Right atrium auricular region (tissue), 2 donors: ENCODE measurements at regions not wholly inside any gene's neighbourhood (a gene's known extent, or its start where the extent isn't known, plus 50 kb on each side); places are given as distances from the start of the nearest gene placed in this dataset.

Source experiments
- DNase-seq: peaks from one replicate; pipeline ENCODE4 v3.0.0-alpha.2; 2019; ENCODE audit warnings: low spot score
- H3K27ac ChIP-seq, 2 donors: fragments of 200-600 bp; sonication (generic); 1 replicate in 1 of 2; 2 replicates in 1 of 2; pipeline ENCODE4 v1.5.1; 2016 to 2019
- H3K27me3 ChIP-seq, 2 donors: fragments of 200-600 bp; sonication (generic); one replicate each; pipeline versions ENCODE4 v1.5.1 to v1.6.0; 2017 to 2019
- H3K36me3 ChIP-seq: fragments of 200-600 bp; sonication (generic); one replicate; pipeline ENCODE4 v1.5.1; 2016
- H3K4me1 ChIP-seq, 2 donors: fragments of 200-600 bp; sonication (generic); one replicate each; pipeline versions ENCODE4 v1.5.1 to v1.6.0; 2017 to 2019
- H3K4me3 ChIP-seq, 2 donors: fragments of 200-600 bp; sonication (generic); 1 replicate in 1 of 2; 2 replicates in 1 of 2; pipeline ENCODE4 v1.5.1; 2017 to 2019; ENCODE audit warnings: mild to moderate bottlenecking in 1 of 2, moderate library complexity in 1 of 2
- H3K9me3 ChIP-seq, 2 donors: fragments of 200-600 bp; sonication (generic); one replicate each; pipeline ENCODE4 v1.5.1; 2019
- TF ChIP-seq, protein P1 (sequence below), 2 donors: fragments of 200-600 bp; sonication (generic); IDR thresholded peaks; one replicate each; pipeline ENCODE4 v1.5.1; 2019; ENCODE audit warnings: antibody characterized with exemption in 2 of 2

GRCh38 chr3:191743283-191743682 lies 282.3 kb downstream of the PYDC2 start:
- H3K36me3 ChIP-seq, result no peaks in the 10 kb centered on the region
- H3K9me3 ChIP-seq, result peaks cover 0 to 13% of the 10 kb centered on the region in 2 donors
- no peak overlapping the region for H3K4me3 ChIP-seq
- no peaks in the 10 kb centered on the region for H3K27me3 ChIP-seq
- no peaks in the 10 kb centered on the region for H3K4me1 ChIP-seq
- TF ChIP-seq, protein P1, sequence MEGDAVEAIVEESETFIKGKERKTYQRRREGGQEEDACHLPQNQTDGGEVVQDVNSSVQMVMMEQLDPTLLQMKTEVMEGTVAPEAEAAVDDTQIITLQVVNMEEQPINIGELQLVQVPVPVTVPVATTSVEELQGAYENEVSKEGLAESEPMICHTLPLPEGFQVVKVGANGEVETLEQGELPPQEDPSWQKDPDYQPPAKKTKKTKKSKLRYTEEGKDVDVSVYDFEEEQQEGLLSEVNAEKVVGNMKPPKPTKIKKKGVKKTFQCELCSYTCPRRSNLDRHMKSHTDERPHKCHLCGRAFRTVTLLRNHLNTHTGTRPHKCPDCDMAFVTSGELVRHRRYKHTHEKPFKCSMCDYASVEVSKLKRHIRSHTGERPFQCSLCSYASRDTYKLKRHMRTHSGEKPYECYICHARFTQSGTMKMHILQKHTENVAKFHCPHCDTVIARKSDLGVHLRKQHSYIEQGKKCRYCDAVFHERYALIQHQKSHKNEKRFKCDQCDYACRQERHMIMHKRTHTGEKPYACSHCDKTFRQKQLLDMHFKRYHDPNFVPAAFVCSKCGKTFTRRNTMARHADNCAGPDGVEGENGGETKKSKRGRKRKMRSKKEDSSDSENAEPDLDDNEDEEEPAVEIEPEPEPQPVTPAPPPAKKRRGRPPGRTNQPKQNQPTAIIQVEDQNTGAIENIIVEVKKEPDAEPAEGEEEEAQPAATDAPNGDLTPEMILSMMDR (IDR thresholded peaks at IDR 0.05), result no peak
- DNase-seq, result no peak
- H3K27ac ChIP-seq, result no peak overlapping the region

- Histone ChIP-seq H3K27ac (no peak overlapping the region), H3K4me1 (no peaks in the 10 kb centered on the region), H3K36me3 (no peaks in the 10 kb centered on the region), H3K27me3 (no peaks in the 10 kb centered on the region), H3K9me3 (no peaks in the 10 kb centered on the region), H3K4me3 (no peak overlapping the region)
- DNase-seq, result no peak
- TF ChIP-seq, protein P1 (IDR thresholded peaks at IDR 0.05), result no peak
These were observed 289.7 kb downstream of the PYDC2 start for GRCh38 chr3:191750618-191751017.

DNA sequence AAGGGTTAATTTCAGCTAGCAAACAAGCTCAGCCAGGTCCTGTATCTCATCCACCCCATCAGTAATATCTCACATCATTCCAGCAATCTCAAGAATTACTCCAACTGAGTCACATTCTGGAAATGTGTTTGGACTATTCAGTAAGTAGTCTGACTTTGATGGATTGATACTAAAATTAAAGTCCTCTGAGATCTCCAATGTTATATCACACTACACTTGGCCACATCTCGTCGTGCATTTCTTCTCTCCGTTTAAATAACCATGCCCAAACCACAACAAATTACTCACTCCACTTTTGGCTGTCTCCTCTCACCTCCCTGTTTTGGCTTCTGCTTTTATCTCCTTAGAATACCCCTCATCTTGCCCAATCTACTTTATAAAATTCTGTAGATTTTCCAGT lies 292.2 kb downstream of the PYDC2 start:
- Histone ChIP-seq H3K27me3 (no peaks in the 10 kb centered on the region), H3K9me3 (no peaks in the 10 kb centered on the region), H3K4me3 (no peak overlapping the region), H3K4me1 (no peaks in the 10 kb centered on the region), H3K27ac (no peak overlapping the region), H3K36me3 (no peaks in the 10 kb centered on the region)
- TF ChIP-seq, protein P1 (IDR thresholded peaks at IDR 0.05), result no peak
- DNase-seq, result no peak

DNA sequence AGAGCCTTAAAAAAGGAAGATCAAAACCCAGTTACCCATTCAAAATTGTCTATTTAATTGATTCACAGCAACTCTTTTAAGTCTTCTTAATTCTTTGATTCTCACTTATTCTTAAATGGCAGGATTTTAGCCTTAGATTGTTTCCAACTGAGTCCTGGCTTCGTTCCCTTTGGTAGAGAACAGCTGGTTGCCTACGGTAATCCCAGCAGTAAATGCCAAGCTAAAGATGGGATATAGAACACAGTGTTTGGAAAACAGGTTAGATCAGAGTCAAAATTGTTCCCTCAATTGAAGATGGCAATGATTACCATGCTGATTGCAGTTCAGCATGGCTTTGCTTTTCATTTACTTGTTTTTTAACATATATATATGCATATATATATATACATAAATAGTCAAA lies 300.9 kb downstream of the PYDC2 start:
- H3K9me3 ChIP-seq, result no peaks in the 10 kb centered on the region
- no peaks in the 10 kb centered on the region for H3K36me3 ChIP-seq
- peaks cover 0 to 7% of the 10 kb centered on the region in 2 donors for H3K4me1 ChIP-seq
- no peaks in the 10 kb centered on the region for H3K27me3 ChIP-seq
- DNase-seq, result no peak
- TF ChIP-seq, protein P1 (IDR thresholded peaks at IDR 0.05), result no peak
- no peak overlapping the region for H3K27ac ChIP-seq
- no peak overlapping the region for H3K4me3 ChIP-seq

- Histone ChIP-seq H3K36me3 (no peaks in the 10 kb centered on the region), H3K27me3 (no peaks in the 10 kb centered on the region), H3K9me3 (no peaks in the 10 kb centered on the region), H3K4me3 (no peak overlapping the region), H3K27ac (no peak overlapping the region), H3K4me1 (peaks cover 0 to 7% of the 10 kb centered on the region in 2 donors)
- TF ChIP-seq, protein P1 (IDR thresholded peaks at IDR 0.05), result no peak
- DNase-seq, result no peak
These were observed 301.5 kb downstream of the PYDC2 start for GRCh38 chr3:191762323-191762960.

GRCh38 chr3:191768421-191768820 lies 307.5 kb downstream of the PYDC2 start:
- Histone ChIP-seq H3K4me1 (no peaks in the 10 kb centered on the region), H3K27ac (no peak overlapping the region), H3K36me3 (no peaks in the 10 kb centered on the region), H3K4me3 (no peak overlapping the region), H3K27me3 (no peaks in the 10 kb centered on the region), H3K9me3 (peaks cover 0 to 11% of the 10 kb centered on the region in 2 donors)
- TF ChIP-seq, protein P1 (IDR thresholded peaks at IDR 0.05), result no peak
- DNase-seq, result no peak
